GM12878 (cell line): ENCODE measurements at regions not wholly inside any gene's neighbourhood (a gene's known extent, or its start where the extent isn't known, plus 50 kb on each side); places are given as distances from the start of the nearest gene placed in this dataset.

Source experiments
- CTCF ChIP-seq, 3 experiments: IDR thresholded peaks in 2 of 3; conservative IDR thresholded peaks in 1 of 3; 2 replicates each; pipeline ENCODE4 v1.5.1; 2011; ENCODE audit warnings: low read depth in 3 of 3, low read length in 3 of 3, mild to moderate bottlenecking in 3 of 3, control low read depth in 2 of 3, moderate library complexity in 2 of 3, inconsistent platforms in 1 of 3, mixed read lengths in 1 of 3; ENCODE audit not compliant: control insufficient read depth in 2 of 3, insufficient read depth in 1 of 3; ENCODE audit errors: extremely low read depth in 1 of 3
- EGR1 ChIP-seq, 2 experiments: IDR thresholded peaks; 1 replicate in 1 of 2; 2 replicates in 1 of 2; pipeline ENCODE4 v1.6.1; 2011 to 2012; ENCODE audit warnings: low read depth in 2 of 2, low read length in 2 of 2, borderline replicate concordance in 1 of 2, mild to moderate bottlenecking in 1 of 2, moderate library complexity in 1 of 2
- GABPA ChIP-seq: IDR thresholded peaks from 2 replicates; pipeline ENCODE4 v1.6.1; 2014; ENCODE audit warnings: antibody characterized with exemption, low read depth, mild to moderate bottlenecking, inconsistent platforms
- JUND ChIP-seq: IDR thresholded peaks from 2 replicates; pipeline ENCODE4 v1.6.1; 2012; ENCODE audit warnings: low read depth, mild to moderate bottlenecking, low read length, improper control_type of control experiment, moderate library complexity
- POLR2A ChIP-seq: IDR thresholded peaks from 2 replicates; pipeline ENCODE4 v1.6.1; 2011; ENCODE audit warnings: low read depth, mild to moderate bottlenecking, low read length
- SMC3 ChIP-seq: IDR thresholded peaks from 2 replicates; pipeline ENCODE4 v1.6.1; 2011; ENCODE audit warnings: low read length, improper control_type of control experiment, borderline replicate concordance
- TAF1 ChIP-seq: IDR thresholded peaks from 2 replicates; pipeline ENCODE4 v1.6.1; 2011; ENCODE audit warnings: mild to moderate bottlenecking, low read depth, low read length, borderline replicate concordance

GRCh38 chr20:5470458-5470857 lies 140.3 kb downstream of the GPCPD1 start:
- TF ChIP-seq GABPA (no peak), CTCF (IDR thresholded peaks at IDR 0.05 in 2 of 3, conservative IDR thresholded peaks at IDR 0.05 in 1 of 3; ENCODE audit: control insufficient read depth in 2 of 3, extremely low read depth in 1 of 3, insufficient read depth in 1 of 3, low read depth in 3 of 3, low read length in 3 of 3) (no peak), EGR1 (IDR thresholded peaks at IDR 0.05; ENCODE audit: borderline replicate concordance in 1 of 2, low read depth in 2 of 2, low read length in 2 of 2) (no peak), TAF1 (no peak), POLR2A (no peak), JUND (no peak), SMC3 (no peak)
